Right lobe of liver (tissue), 6 donors: ENCODE measurements at regions not wholly inside any gene's neighbourhood (a gene's known extent, or its start where the extent isn't known, plus 50 kb on each side); places are given as distances from the start of the nearest gene placed in this dataset.
A peak's percentile ranks its signal among the peaks of the same experiment; 100 is the strongest.

Experiments
- ATAC-seq, 4 donors: fragments of 200-7000 bp; cut with Tn5 transposase; one replicate each; pipeline ENCODE4 v1.9.1; 2020; ENCODE audit warnings: mild to moderate bottlenecking in 4 of 4, moderate library complexity in 4 of 4
- DNase-seq, 3 donors: peaks; one replicate each; pipeline ENCODE4 v3.0.0-alpha.2; 2020
- H3K27ac ChIP-seq, 3 donors: fragments of 200-600 bp; one replicate each; pipeline ENCODE4 v1.8.0; 2022
- H3K27me3 ChIP-seq, 2 donors: fragments of 200-600 bp; one replicate each; pipeline ENCODE4 v1.8.0; 2022
- H3K36me3 ChIP-seq, 4 donors: fragments of 200-600 bp; sonication (generic) in 1 of 4; one replicate each; pipeline versions ENCODE4 v1.5.1 to v1.8.0; 2017 to 2022; ENCODE audit warnings: control low read depth in 1 of 4
- H3K4me1 ChIP-seq, 4 donors: fragments of 200-600 bp; sonication (generic) in 1 of 4; one replicate each; pipeline versions ENCODE4 v1.5.1 to v1.8.0; 2017 to 2022; ENCODE audit warnings: control low read depth in 1 of 4
- H3K4me3 ChIP-seq, 3 donors: fragments of 200-600 bp; one replicate each; pipeline ENCODE4 v1.8.0; 2022
- H3K9me3 ChIP-seq, 4 donors: fragments of 200-600 bp; sonication (generic) in 1 of 4; one replicate each; pipeline versions ENCODE4 v1.5.1 to v1.8.0; 2017 to 2022; ENCODE audit warnings: control low read depth in 1 of 4
- POLR2A ChIP-seq: fragments of 450-650 bp; IDR thresholded peaks from one replicate; pipeline ENCODE4 v1.6.1; 2017; ENCODE audit warnings: antibody characterized with exemption, mild to moderate bottlenecking
- WGBS: methylation state at CpG from one replicate; pipeline ENCODE4 v1.1.6; 2018; ENCODE audit warnings: low coverage, low lambda C conversion rate; ENCODE audit not compliant: insufficient coverage; ENCODE audit errors: missing lambda C conversion rate; 5-methylcytosine and 5-hydroxymethylcytosine counted together
- intact Hi-C, 2 donors: fragments of 100-400 bp; cut with DNase I; formaldehyde crosslinking; loops; one replicate each; pipeline versions ENCODE4 v1.11.2 to v1.14.1; 2022
- TF ChIP-seq, protein P1 (sequence below), 4 donors: fragments of 200-600 bp in 3 of 4; fragments of 450-650 bp in 1 of 4; IDR thresholded peaks; one replicate each; pipeline versions ENCODE4 v1.5.1 to v1.8.0; 2016 to 2022; ENCODE audit warnings: antibody characterized with exemption in 4 of 4, mild to moderate bottlenecking in 2 of 4
- donor health status: DM: no; HTN: yes; CAD: no.
- donor health status: DM: no; HTN: no; CAD: no.
- donor health status: DM: no; HTN: no; CAD: no.
- donor health status: DM: no; HTN: yes; CAD: no.
- donor health status: DM: no; HTN: yes; CAD: no.

DNA sequence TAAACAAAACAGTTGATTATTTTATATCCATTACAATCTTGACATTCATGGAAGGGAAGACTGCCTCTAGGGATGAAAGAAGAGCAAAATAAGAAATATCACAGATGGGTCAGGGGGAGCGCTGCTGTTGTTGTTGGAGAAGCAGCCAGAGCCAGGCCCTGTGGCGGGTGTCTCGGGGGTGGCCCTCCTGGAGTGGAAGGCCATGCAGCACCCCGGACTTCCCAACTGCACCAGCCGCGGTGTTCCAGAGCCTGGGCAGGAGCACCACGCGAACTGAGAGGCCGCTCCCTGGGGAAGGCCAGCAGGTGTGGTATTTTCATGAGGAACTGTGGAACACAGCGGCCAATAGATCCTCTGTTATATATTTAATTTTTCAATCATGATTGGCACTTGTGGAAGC, 72.4 kb upstream of the VSTM2A start:
- no peak for DNase-seq
- H3K9me3 ChIP-seq: no peaks in the 10 kb centered on the region
- intact Hi-C loops: no loop called here

DNA sequence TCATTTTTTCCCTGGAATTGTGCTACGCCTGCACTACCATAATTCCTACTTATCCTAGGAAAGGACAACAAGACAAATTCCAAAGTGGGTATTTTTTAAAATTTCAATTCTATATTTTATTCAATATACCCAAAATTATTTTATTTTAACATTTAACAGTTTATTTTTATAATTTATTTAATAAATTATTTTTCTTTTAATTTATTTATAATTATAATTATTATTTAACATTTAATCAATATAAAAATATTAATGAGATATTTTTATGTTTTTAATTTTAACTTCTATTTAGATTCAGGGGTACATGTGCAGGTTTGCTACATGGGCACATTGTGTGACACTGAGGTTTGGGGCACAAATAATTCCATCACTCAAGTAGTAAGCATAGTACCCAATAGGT, 65.6 kb upstream of the VSTM2A start:
- no peak for TF ChIP-seq POLR2A
- TF ChIP-seq, protein P1, sequence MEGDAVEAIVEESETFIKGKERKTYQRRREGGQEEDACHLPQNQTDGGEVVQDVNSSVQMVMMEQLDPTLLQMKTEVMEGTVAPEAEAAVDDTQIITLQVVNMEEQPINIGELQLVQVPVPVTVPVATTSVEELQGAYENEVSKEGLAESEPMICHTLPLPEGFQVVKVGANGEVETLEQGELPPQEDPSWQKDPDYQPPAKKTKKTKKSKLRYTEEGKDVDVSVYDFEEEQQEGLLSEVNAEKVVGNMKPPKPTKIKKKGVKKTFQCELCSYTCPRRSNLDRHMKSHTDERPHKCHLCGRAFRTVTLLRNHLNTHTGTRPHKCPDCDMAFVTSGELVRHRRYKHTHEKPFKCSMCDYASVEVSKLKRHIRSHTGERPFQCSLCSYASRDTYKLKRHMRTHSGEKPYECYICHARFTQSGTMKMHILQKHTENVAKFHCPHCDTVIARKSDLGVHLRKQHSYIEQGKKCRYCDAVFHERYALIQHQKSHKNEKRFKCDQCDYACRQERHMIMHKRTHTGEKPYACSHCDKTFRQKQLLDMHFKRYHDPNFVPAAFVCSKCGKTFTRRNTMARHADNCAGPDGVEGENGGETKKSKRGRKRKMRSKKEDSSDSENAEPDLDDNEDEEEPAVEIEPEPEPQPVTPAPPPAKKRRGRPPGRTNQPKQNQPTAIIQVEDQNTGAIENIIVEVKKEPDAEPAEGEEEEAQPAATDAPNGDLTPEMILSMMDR (IDR thresholded peaks at IDR 0.05): no peak
- Histone ChIP-seq H3K4me1 (no peaks in the 10 kb centered on the region), H3K27me3 (no peaks in the 10 kb centered on the region), H3K27ac (no peak overlapping the region), H3K9me3 (no peaks in the 10 kb centered on the region), H3K4me3 (no peak overlapping the region), H3K36me3 (no peaks in the 10 kb centered on the region)
- no peak for ATAC-seq
- no peak for DNase-seq
- 75% methylated on average over 1 of the region's 1 CpG for whole genome bisulfite sequencing
- intact Hi-C loops: no loop called here

More for the DNA sequence above, 72.4 kb upstream of the VSTM2A start:
- Histone ChIP-seq H3K4me1 (no peaks in the 10 kb centered on the region), H3K27ac (no peak overlapping the region), H3K4me3 (no peak overlapping the region), H3K36me3 (no peaks in the 10 kb centered on the region), H3K27me3 (no peaks in the 10 kb centered on the region)
- TF ChIP-seq, protein P1 (IDR thresholded peaks at IDR 0.05): no peak
- no peak for TF ChIP-seq POLR2A
- WGBS: 72% methylated on average over 10 of the region's 10 CpGs
- no peak for ATAC-seq

DNA sequence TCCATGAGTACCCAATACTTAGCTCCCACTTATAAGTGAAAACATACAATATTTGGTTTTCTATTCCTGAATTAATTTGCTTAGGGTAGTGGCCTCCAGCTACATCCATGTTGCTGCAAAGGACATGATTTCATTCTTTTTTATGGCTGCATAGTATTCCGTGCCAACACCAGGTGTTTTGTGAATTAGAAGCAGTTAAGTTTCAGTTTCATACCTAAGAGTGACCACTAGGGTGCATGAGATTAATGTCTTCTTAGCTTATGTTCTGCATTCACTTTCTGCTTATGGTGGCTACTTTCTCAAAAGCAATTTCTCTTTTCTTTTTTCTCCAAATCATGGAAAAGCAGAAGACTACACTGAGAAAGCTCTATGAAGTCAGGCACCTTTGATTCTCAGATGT, 65.1 kb upstream of the VSTM2A start:
- 100% methylated on average over 1 of the region's 1 CpG for WGBS
- H3K9me3 ChIP-seq: no peaks in the 10 kb centered on the region
- intact Hi-C loops: no loop called here
- H3K4me1 ChIP-seq: no peaks in the 10 kb centered on the region
- ATAC-seq: no peak
- no peak overlapping the region for H3K27ac ChIP-seq
- H3K4me3 ChIP-seq: no peak overlapping the region
- TF ChIP-seq, protein P1 (IDR thresholded peaks at IDR 0.05): peak in 1 of 4 donors; percentile 4
- TF ChIP-seq POLR2A: no peak
- H3K27me3 ChIP-seq: no peaks in the 10 kb centered on the region
- DNase-seq: no peak
- no peaks in the 10 kb centered on the region for H3K36me3 ChIP-seq

GRCh38 chr7:54483523-54483922, 58.7 kb upstream of the VSTM2A start:
- 43% methylated on average over 1 of the region's 3 CpGs for WGBS
- Histone ChIP-seq H3K4me3 (no peak overlapping the region), H3K4me1 (no peaks in the 10 kb centered on the region), H3K27me3 (no peaks in the 10 kb centered on the region), H3K27ac (no peak overlapping the region), H3K9me3 (no peaks in the 10 kb centered on the region), H3K36me3 (no peaks in the 10 kb centered on the region)
- DNase-seq (no peak), ATAC-seq (no peak)
- intact Hi-C loops: no loop called here
- TF ChIP-seq POLR2A: no peak
- TF ChIP-seq, protein P1 (IDR thresholded peaks at IDR 0.05): no peak

DNA sequence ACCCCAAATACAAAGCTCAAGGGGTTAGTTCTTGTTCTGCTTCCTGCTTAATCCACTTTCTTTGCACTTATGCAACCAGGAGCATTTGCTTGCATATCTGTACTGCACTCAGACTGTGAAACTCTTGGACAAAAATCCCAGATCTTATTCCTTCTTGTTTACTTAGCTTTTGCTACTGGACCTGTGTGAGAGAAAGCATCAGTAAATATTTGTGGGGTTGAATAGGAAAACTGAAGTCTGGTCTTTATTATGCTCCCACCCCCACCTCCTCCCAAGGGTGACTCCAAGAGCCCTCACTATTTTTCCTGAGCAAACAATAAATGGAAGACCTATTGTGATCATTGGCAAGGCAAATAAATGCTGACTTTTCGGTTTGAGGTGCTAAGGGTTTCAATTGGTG, 57.1 kb upstream of the VSTM2A start:
- Histone ChIP-seq H3K36me3 (no peaks in the 10 kb centered on the region), H3K9me3 (no peaks in the 10 kb centered on the region), H3K27ac (no peak overlapping the region), H3K4me1 (no peaks in the 10 kb centered on the region), H3K4me3 (no peak overlapping the region), H3K27me3 (no peaks in the 10 kb centered on the region)
- TF ChIP-seq POLR2A: no peak
- TF ChIP-seq, protein P1 (IDR thresholded peaks at IDR 0.05): no peak
- DNase-seq (no peak), ATAC-seq (no peak)
- 19% methylated on average over 1 of the region's 1 CpG for WGBS
- intact Hi-C loops: no loop called here
